Stimulated activated CD4-positive, alpha-beta T cell treated with anti-CD3 and anti-CD28 coated beads, Interleukin-4, amount 100 ng/mL, for 48 hours (primary cell): ENCODE measurements at regions not wholly inside any gene's neighbourhood (a gene's known extent, or its start where the extent isn't known, plus 50 kb on each side); places are given as distances from the start of the nearest gene placed in this dataset.
"Not testable (repeated sequence)": the region's sequence is repeated elsewhere in the genome, so short reads cannot be mapped to it uniquely, and the experiment has no call there.

ENCODE experiments used
- DNase-seq, 2 donors: peaks; one replicate each; pipeline ENCODE4 v3.0.0-alpha.2; 2020; ENCODE audit warnings: low read depth in 2 of 2

DNA sequence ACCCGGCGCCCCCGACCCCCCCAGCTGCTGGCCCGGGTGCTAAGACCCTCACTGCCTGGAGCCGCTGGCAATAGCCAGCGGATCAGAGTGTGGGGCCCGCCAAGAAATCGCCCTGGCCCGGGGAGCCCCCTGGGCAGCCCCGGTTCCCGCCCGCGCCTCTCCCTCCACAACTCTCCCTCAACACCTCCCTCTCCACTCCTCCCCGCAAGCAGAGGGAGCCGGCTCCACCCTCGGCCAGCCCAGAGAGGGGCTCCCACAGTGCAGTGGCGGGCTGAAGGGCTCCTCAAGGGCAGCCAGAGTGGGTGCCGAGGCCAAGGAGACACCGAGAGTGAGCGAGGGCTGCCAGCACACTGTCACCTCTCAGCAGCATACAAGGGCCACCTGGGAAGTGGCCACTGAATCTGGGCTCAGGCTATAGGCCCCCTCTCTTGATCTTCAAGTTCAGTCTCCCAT, 385.5 kb downstream of the SEC14L1 start:
- DNase-seq: no peak

DNA sequence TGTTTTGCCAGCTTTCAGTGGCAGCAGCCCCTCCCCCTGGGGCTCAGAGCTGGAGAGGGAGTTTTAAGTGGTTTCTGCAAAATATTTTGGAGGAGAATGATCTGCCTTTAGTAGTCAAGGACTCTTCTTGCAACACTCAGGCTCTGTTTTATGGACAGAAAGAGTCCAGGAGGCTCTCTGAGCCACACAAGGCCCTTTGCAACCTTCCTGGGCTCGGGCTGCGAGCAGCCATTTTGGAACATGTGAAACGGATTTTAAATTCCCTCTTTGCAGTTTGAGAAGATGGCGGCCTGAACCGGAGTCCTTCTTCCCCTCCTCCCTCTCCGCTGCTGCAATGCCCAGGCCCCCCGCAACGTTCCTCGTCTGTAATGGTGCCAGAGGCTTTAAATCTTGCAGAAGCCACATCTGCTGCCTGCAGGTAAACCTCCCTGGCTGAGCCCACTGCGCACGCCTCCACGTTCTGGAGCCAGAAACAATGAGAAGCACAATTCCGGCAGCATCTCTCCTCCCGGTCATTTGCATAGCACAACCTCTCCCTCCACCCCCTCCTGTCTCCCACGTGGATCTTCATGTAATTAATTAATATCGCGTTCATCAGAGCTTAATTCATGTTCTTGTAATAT, 386.1 kb downstream of the SEC14L1 start:
- no peak for DNase-seq

DNA sequence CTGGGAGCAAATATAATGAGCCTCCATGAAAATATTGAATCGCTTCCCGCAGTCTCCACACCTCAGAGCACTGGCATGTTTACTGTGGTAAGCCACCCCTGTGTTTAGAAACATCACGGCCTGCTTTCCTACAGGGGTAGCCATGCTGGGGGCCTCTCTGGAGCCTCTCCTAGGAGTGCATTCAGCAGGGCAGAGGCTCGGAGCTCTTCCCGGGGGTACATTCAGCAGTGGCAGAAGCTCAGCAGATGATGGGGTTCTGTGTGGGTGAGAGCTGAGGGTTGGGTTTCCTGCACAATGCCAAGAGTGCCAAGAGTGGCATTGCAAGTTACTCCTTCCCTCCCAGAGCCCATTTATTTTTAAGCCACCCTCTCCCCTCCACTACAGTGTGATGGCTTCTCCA, 386.6 kb downstream of the SEC14L1 start:
- no peak for DNase-seq

GRCh38 chr17:77527836-77528505, 387.2 kb downstream of the SEC14L1 start:
- DNase-seq: no peak

DNA sequence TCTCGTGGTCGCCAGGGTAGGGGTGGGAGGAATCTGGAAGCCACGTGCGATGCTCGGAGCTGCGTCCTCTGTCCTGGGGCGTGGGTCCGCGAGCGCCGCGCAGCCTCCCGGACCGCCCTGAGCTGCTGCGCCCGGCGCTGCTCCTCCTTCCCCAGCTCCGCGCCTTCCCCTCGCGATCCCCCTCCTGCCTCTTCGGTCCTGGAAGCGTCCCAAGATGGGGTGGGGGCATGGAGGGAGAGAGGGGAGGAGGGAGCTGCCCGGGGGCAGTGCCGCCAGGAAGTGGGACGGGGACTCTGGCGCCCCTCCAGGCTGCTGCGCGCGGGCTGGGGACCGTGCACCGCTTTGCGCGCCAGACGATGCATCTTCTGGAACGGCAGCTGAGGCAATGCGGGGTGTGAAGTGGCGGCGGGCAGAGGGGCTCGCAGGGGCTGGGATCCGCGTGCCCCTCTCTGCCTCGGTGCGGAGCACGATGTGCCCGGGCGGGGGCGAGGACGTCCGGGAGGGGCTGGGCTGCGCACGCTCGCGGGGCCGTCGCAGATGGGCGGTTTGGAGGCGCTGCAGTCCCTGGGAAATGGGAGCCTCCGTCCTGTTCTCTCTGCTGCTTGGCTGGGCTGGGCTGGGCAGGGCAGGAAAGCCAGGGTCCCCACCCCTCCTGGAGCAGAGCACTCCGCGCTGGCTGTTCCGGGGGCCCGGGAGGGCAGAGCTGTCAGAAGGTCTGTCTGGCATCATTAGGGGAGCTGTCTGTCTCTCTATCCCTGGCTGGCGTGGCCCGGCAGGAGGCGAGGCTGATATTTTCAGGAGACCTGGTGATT, 388.0 kb downstream of the SEC14L1 start:
- peak in 1 of 2 donors; percentile 35 for DNase-seq

DNA sequence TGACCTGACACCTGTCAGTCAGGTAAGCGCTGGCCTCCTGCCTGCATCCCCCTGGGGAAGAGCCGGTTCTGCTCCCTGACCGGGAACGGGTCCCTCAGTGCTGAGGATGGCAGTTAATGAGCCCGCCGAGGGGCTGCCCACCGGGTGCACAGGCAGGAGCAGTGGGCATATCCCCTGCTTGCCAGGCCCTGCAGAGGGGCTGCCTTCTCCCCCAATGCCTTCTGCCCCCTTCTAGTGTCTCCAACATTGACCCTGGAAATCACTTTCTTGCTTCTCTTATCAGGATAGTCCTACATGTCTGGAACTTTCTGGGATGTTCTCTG, 388.5 kb downstream of the SEC14L1 start:
- DNase-seq: no peak

DNA sequence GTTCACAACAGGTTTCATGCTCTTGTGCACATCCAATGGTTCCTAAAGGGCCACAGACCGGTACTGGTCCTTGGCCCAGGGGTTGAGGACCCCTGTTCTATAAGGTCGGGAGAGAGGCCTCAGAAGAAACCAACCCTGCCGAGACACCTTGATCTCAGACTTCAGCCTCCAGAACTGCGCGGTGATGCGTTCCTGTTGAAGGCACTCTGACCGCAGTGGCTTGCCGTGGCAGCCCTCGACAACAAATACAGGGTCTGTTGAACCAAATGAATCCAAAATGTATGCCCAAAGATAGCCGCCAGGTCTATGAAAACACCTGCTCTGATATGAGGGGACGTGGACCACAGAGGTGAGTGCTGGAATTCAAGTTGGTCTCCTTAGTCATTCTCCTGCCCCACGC, 389.8 kb downstream of the SEC14L1 start:
- no peak for DNase-seq

DNA sequence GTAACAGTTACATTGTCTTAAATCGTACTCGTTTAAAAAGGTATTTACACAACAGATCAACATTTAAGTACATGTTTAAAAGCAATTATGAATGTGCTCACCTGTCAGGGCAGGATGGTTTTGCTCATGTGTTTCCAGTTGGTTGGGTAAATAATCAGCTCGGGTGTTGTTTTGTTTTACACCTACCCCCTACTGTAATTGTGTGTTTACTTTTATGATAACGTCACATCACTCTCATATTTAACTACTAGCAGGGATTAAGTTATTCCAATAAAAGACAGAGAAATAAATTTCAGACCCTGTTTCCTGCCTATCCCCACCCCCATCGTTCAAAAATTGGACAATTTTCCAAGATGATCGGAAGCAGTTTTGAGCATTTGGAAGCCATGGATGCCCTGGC, 390.2 kb downstream of the SEC14L1 start:
- no peak for DNase-seq

GRCh38 chr17:77531641-77532040, 390.9 kb downstream of the SEC14L1 start:
- DNase-seq: no peak

- not testable (repeated sequence) for DNase-seq
These were observed 392.9 kb downstream of the SEC14L1 start for GRCh38 chr17:77533697-77534096.

GRCh38 chr17:77534137-77534536, 393.4 kb downstream of the SEC14L1 start:
- DNase-seq: no peak

DNA sequence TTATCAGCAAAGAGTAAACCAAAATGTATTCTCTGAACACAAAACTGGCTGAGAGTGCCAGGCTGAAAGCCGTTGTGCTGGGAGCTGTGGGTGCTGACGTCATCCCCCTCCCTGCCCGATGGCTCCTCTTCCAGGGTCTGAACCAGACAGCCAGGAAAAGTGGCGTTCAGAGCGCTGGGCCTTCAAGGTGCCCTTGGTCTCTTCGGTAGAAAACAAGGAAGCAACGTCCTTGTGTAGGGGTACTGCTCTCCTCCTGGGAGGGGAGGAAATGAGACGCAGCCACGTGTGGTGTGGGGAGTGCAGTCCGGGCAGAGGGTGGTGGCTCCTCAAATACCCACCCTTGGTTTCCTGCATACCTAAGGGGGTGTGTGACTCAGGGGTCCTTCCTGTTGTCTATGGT, 394.7 kb downstream of the SEC14L1 start:
- no peak for DNase-seq

DNA sequence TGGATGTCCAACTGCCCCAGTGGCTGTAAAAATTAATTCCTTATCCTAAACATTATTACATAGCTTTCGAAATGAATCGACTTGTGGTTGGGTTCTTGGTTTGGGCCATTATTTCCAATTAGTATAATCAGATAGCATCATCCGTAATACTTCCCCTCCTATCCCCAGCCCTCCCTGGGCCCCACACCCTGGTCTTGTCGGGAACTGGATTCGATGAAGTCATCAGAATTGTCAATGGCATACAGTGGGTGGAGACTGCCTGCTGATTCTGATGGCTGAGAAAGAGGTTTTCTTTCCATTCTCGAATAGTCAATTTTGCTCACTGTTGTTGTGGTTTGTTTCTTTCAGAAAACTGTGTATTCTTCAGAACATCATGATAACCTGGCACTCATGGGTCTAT, 395.1 kb downstream of the SEC14L1 start:
- DNase-seq: no peak

DNA sequence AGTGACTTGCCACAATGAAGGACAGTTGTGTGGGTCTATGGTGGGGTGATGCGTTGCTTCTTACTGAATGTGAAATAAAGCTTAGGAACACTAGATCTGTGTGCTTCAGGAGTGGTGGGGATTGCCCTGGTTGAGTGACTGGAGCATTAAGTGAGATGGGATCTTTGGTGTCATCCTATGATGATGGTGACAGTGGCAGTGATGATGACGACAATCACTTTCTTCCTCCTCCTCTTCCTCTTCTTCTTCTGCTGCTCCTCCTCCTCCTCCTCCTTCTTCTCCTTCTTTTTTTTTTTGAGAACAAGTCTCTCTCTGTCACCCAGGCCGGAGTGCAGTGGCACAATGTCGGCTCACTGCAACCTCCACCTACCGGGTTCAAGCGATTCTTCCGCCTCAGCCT, 396.8 kb downstream of the SEC14L1 start:
- DNase-seq: no peak

DNA sequence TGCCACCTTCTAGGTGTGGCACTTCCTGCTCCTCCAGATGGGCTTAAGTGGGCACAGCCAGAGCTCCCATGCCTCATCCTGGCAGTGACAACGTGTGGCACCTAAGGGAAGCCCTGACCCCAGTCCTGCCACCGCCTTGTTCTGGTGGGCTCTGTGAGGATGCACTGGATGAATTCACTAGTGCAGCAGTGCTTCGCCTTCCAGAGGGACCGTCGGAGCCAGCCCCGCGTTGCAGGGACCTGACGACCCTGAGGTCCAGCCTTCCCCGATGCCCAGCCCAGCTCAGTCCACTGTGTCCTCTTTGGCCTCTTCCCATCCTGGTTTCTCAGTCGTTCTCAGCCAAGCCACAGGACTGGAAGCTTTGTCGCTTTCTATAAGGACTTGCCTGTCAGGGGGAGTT, 399.8 kb downstream of the SEC14L1 start:
- no peak for DNase-seq

DNA sequence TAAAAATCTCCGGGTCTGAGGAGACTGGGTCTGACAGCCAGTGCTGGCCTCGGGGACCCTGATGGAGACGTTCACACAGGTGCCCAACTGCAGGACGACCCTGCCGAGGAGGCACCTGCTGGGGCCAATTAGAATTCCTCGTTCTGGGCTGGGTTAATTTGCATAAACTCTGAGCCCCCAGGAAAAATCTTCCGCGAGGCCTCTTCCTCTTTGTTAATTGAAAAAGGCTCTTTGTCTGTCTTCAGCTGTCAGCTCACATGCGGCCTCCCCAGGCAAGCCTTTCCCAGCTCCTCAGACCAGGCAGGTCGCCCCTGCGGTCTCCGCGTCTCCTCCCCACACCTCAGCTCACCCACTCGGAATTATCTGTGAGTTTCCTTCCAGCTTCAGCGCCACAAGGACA, 400.2 kb downstream of the SEC14L1 start:
- DNase-seq: no peak

DNA sequence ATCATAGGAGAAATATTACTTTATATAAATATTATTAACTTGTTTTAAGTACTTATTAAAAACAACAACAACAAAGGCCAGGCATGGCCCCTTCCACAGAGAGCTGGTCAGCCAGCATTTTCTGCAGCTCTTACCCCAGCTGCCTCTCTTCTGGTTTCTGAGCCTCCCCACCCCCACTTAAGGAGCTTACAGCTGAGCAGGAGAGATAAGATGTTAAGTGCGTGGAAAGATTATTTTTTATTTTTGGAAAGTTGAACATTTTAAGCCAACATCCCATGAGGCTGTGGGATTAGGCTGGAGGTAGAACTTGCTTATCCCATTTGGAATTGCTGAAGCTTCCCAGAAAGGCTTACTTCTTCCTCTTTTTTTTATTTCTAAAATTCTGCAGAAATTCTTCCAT, 401.2 kb downstream of the SEC14L1 start:
- DNase-seq: no peak

DNA sequence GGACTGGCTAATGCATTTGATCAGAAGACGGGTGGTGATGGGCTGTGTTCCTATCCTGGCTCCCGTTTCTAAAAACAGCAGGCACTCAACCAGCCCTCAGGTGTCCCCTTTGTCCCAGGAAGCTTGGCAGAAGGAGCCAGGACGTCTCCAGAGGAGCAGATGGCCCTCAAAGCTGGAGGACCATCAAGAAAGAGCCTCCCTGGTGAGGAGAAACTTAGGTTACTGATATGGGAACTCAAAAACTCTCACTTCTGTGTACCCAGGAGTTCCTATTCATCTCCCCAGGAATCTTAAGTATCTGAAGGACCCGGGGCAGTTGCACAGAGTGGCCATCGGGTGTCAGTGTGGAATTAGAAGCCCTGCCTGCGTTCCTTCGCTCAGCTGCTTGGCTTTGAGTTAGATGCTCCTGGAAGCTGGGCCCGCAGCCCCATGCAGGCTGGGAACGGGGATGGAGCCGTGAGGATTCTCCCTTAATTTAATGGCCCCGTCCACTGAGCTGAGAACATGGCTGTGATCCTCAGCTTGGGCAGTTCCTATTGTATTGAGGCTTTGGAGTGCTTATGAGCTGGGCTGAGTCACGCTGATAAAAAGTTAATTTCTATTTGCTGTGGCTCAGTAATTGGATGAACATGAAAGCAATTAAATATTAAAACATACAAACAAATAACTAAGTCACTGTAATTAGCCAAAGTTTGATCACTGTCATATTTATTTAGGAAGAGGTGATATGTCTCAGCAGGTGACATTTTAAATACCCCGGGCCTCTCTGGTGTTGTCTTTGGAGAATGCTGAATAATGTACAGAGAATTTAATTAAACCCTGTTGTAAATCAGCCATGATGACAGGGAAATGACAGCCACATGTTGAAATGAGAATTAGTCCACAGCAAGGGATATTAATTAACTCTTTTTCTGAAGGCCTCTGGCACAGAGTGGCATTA, 402.1 kb downstream of the SEC14L1 start:
- peak; percentile 15 to 38 for DNase-seq

DNA sequence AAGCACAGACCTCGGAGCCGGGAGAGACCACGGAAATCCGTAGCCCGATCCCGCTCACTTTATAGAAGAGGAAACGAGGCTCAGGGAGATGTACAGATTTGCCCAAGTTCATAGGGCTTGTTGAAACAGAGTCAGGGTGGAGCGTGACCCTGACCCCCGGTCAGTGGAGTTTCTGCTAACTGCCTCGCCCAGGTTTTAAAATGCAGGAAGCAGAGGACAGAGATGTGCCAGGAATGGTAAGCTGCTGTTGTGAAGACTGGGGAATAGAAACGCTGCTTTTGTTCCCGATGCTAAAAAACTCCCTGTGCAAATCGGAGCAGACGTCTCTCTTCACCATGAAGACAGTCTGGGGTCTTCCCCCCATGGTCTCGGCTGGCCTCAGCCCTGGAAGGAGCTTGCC, 403.0 kb downstream of the SEC14L1 start:
- no peak for DNase-seq

DNA sequence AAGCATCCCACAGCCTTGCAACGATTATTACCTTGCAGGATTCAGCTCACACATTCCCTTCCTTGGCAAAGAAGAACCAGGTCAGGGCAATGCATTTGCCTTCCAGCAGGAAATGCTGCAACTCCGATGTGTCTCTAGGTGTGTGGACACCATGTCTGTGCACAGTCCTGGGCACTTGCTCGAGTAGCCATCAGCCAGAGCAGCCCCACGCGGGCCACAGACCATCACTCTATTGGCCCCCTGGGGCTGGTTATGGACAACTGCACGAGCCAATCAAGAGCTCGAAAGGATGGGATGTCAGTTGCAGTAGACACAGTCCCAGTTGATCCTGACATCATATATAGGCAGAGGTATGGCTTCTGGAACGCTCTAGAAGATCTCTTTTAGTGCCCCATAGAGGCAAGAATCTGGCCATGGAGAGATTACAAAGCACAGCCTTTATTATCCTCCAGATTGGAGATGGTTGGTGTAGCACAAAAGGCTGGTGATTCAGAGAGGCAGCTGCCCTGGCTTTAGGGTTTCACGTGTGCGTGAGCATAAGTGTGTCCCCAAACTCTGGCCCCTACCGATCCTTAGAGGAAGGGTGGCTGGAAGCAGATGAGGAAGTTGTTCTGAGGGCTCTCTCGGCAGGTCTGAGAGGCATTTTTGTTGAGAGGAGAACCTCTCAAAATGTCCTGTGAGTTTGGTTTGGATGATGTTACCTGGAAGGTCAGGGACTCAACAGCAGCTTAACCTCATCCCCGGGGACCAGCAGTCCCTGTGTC, 403.8 kb downstream of the SEC14L1 start:
- no peak for DNase-seq

DNA sequence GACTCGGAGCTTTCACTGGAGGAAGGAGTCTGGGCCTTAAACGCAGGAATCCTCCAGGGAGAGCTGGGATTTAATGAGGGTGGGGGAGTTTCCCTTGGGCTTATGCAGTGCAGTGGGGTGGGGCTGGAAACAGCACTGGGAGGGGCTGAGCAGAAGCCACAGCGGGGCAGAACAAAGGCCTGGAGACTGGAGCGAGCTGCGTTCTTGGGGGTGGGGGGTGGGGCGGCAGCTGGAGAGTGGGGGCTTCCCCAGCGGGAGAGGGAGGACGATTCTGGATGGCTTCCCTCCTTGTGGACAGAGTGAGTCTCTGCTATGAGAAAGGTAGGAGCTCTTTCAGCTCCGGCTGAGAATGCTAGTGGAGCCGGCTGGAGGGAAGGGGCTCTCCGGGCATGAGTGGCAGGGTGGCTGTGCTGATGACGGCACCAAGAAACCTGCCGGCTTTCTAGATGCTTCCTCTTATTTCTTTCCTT, 406.0 kb downstream of the SEC14L1 start:
- DNase-seq: no peak
